NCI-H1436 (cell line): ENCODE measurements at regions not wholly inside any gene's neighbourhood (a gene's known extent, or its start where the extent isn't known, plus 50 kb on each side); places are given as distances from the start of the nearest gene placed in this dataset.

Source experiments
- DNase-seq: peaks from one replicate; lab custom pipeline; 2025; lab: John Stamatoyannopoulos, UW

DNA sequence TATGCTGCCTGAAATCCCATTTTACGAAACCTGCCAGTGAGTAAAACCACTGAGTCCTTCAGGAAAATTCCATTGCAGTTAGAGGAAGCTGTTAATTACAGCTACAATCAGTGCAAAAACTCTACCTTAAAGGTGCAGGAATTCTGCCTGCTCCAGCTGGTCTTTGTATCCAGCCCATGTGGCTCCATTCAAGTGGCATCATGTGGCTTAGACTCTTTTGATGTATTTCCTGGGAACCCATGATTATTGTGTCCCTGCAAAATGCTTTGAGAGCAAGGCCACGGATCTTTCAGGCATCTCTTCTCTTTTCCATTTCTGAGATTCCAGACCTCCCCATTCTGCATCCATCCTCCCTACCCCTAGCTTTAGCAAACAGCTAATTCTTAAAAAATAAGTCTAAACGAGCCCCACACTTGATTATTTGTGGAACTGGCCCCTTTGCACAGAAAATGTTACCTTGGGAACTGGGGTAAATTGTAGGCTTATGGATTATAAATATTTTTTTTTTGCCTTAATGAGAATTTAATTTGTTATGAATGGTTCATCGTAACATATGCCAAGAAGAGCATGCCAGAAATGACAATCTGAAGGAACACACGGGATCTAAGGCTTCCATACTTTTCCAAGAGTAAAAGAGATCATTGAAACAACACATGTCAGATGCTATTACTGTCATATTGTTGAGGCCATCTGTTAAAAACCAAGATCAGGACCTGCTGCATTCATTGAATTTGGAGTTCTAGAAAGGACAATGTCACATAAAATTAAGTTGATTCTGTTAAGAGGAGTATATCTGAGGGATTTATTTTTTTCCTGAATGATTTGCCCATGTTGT, 144.6 kb downstream of the TPH2 start:
- no peak for DNase-seq

DNA sequence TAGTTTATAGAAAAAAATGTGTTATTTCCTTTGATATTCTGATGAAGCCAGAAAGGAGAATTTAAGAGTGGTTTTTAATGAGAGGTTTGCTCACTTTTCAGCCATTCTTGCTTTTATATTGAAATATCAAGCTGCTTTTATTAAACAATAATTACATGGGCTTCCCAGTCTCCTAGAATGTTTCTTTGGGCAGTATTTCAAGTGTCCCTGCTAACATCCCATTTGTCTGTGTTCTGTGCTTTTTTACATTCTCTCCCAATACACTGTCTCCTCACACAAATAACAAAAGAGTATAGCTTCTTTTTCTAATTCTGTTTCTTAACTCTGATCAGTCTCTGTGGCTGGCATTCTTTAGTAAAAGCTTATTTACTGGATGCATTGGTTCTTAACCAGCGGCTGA, 145.4 kb downstream of the TPH2 start:
- DNase-seq, result no peak

DNA sequence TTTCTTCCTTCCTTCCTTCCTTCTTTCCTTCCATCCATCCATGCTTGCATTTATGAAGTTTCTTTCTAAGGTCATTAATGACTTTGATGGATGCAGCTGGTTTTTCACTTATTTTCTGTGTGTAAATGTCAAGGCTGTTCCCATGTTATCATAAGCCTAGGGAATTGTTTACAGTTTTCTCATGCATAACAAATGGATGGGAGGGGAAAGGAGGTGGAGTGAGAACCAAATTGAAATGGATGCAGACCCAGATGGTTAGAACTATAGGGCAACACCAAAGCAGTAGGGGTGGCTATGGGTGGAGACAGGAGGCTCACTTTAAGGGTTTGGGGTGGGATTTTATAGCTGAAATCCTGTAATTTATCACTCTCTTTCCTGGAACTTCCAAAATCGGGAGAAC, 146.2 kb downstream of the TPH2 start:
- no peak for DNase-seq

DNA sequence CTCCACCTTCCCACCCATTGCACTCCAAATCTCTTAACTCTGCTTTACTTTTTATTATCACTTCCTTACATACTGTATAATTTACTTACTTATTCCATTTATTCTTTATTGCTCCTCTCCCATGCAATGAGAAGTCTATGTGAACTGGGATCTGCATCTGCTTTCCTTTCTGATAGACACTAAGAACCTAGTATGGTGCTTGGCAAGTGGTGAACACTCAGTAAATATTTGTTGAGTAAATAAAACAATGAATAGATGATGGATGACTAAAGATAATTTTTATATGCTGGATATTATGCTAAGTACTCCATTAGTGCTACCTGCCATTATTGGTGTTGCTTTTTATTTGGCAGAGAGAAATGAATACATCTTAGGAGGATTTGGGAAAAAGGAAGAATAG, 151.0 kb downstream of the TPH2 start:
- peak; percentile 64 for DNase-seq

DNA sequence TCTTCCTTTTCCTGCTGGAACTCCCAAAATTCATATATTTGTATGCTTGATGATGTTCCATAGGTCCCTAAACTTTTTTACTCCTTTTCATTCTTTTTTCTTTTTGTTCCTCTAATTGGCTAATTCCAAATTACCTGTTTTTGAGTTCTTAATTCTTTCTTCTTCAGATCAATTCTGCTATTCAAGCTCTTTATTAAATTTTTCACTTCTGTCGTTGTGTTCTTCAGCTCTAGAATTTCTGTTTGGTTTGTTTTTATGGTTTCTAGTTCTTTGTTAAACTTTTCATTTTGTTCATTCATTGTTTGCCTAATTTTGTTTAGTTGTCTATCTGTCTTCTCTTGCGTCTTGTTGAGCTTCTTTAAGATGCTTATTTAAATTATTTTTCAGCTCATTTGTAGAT, 154.8 kb downstream of the TPH2 start:
- no peak for DNase-seq

DNA sequence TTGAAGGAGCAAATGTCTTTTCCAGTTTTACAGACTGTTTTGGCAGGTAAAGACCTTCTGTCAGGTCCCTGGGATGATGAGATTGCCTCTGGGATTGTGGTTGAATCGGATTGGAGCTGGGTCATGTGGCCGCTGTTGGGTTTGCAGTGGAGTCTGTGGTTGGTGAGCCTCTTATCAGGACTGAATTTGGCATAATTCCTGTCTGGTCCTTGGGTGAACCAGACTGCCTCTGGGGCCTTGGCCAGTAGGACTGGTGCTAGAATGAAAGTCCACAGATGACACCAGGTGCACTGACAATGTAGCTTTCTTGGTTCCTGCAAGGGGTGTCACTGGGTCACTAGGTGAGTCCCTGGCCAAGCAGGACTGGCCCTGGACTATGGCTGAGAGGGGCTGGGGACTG, 155.3 kb downstream of the TPH2 start:
- DNase-seq, result no peak

DNA sequence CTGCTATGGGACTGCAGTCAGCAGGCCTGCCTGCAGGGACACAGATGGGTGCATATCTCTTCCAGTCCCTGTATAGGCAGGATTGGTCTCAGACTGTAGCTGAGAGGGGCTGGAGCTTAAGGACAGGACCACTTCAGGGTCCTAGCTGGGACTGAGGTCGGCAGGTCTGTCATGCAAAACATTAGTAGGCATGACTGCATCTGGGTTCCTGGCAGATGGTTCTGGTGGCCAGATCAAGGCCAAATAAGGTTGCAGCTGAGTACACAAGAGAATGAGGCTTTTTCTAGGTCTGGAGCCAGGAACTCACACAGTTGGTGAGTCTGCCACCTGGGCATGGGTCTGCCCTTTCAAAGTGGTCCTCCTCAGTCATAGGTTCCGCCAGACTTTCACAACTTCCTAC, 155.8 kb downstream of the TPH2 start:
- no peak for DNase-seq

DNA sequence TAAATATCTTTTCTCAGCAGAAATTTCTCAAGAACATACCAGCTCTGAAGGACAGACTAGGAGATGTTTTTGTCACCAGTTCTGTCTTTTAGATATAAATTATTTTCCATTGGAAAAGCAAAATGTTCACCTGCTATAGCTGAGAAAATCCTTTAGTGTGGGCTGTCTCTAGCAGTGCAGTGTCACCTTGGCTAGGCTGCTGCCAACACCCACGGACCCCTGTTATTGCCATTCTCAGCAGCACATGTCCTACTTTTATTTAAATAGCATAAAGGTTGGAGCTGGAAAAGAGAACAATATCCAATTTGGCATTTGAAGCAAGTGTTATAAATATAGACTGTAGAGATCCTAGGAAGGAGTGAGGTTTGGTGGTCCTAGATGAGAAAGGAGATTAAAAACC, 156.4 kb downstream of the TPH2 start:
- no peak for DNase-seq

DNA sequence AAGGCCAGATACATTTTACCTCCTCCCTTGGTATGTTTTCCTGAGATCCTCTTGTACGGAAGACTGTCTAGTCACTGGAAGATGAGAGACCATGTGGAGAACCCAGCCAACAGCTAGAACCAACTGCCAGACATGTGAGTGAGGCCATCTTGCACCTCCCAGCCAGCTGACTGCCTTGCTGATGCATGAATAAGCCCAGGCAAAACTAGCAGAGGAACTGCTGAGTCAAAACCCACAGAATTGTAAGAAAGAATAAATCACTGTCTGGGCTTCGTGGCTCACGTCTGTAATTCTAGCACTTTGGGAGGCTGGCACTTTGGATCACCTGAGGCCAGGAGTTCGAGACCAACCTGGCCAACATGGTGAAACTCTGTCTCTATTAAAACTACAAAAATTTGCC, 160.0 kb downstream of the TPH2 start:
- no peak for DNase-seq

DNA sequence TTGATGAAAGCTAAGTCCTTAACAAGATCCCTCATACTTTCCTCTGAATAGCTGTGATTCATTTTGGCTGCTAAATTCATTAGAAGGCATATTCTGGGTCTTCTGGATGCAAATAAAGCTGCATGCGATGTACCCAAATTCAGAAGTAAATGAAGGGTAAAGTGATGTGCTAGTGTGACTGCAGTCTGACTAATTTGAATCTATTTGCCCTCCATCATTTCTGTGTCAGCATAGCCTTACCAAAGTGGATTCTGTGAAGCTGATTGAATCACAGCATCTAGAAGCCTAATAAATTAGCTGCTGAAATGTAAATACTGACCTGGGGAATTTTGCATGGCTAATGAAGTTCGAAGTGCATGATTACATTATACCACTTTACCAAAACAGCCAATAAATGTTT, 162.2 kb downstream of the TPH2 start:
- DNase-seq, result no peak

DNA sequence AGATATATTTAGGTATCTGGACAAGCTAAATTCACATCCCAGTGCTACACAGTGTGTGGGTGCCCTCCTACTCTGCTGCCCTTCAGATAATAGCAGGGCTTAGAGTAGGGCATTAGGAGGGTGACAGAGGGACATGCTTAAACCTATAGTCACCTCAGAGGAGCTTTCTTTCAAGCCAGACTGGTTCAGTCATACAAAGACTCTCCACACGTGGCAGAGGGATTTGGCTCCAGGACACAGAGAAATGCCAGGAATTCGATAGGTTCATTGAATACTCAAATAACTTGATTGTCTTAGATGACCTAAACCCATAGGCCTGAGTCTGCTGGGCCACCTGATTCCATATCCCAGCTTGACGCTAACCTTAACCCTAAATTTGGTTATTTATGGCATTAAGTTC, 163.5 kb downstream of the TPH2 start:
- no peak for DNase-seq

DNA sequence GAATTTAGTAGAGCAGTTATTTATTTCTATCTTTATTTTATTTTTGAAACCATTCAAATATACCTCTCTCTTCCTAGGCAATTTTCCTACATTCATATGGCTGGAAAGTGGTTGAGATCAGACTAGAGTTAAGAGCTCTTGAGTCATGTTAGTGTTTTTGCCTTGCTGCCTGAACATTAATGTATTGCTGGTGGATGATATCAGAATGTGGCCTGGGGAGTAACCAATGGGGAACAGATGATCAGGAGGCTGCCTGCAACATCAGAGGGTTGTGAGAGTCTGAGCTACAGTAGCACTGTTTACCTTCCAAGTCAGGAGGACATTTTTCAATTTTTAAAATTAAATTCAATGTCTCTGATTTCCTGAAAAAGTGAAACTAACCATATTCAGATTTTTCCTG, 166.3 kb upstream of the TRHDE start:
- no peak for DNase-seq

DNA sequence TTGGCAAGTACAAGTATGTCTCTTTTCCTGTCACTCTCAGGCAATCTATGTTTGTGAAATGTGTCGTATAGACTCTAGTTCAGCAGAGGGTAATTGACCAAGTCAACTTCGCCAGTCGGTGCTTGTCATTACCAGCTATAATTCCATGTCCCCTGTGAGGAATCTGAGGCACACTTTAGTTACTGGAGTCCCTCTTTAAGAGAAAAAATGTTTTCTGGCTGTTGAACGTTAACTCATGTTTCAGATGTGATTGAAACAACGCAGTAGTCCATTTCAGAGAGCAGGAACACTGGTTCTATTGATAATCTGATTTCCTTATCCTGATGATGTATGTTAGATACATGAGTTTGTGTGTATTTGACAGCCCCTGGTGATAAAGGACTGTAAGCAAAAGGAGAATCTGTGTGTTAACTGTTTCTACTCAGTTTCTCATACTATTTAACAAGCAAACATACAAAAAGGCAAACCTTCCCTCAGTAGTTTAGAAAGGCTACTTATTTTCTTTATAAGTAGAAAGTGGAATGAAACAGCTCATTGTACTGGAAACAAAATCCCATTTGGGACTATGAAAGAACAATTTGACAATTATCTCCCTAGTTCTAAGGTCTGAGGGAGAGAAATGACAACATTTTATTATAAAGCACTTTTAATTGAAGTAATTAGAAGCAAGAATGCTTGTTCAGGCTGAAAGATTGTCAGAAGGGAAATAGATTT, 161.1 kb upstream of the TRHDE start:
- DNase-seq, result no peak

DNA sequence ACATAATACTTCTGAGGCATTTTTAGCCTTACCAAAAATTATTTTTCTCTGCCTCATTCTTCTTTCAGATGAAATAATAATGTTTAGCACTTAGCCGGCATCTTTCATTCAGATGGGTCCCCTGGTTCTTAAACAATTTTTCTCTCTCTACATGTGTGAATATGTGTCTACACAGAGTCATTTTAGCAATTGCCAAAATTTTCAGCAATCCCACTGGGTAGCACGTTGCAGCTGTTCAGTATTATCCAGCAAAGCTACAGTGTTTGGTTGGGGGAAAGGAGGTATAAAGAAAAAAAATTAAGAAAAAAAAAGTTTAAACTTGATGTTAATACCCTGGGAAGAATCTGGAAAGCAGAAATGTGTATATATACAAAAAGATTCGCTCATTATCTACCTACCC, 160.5 kb upstream of the TRHDE start:
- DNase-seq, result no peak

DNA sequence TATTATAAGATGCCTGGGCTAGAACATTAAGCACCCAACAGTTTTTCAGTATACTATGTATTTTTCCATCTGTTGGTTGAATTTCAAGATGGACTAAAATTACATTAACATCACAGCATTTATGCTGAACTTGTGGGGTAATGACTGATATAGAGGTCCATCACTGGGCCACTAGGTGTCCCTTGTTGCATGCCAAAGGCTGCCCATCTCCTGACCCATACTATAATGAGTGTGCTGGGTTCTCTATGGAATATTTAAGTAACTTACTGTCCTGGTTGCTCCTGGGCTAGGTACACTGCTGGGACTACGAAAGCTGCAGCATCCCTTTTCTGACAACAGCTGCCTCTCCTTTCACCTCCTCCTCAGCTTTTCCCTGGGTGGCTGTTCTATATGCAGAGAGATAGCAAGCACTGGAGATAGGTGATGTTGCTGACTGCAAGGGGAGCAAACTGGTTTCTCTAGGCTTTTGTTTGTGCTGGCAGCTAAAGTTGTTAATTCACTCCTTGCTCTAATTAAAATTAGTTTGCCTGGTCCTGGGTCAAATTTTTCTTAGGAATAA, 138.6 kb upstream of the TRHDE start:
- DNase-seq, result no peak

DNA sequence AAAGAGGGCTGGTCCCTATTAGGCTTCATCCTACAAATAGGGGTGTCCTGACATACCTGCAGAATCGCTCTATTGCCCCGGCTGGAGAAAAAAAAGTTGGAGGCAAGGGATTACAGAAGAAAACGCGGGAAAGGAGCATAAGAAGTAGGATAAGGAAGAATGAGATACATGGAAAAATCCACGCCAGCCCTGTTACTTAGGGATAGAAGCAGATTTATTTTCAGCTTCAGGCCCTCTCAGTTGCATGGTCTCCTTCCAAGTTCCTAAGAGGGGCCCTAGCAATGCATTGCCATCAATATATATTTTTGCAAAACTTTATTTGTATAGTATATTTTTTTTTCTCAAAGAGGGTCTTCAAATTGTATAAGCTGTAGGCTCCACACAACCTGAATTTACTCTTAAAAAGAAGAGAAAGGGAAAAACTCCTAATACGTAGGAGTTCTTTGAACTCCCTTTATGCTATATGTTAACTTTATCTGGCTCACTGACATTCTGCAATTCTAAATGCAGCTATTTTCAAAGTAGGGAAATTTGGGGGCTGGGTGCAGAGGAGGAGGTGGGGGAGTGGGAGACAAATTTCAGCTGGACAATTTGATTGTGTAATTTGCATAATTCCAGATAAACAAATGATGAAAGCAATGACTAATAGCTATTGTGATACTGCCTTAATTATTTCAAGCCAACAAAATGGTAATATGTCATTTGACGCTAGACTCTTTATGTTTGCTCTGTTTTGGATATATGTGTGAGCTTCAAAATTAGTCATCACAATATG, 137.7 kb upstream of the TRHDE start:
- no peak for DNase-seq

DNA sequence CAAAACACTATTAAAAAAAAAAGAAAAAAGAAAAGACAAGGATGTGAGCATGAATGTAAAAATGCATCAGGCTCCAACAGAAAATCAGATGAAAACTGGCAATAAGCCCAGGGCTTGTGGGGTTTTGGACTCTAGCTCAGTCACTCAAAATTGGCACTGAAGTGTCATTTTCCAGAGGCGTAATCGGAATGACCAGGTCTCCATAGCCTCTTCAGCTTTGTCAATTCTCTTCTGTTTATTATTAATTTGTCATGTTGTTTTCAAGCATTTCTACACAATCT, 137.2 kb upstream of the TRHDE start:
- no peak for DNase-seq

DNA sequence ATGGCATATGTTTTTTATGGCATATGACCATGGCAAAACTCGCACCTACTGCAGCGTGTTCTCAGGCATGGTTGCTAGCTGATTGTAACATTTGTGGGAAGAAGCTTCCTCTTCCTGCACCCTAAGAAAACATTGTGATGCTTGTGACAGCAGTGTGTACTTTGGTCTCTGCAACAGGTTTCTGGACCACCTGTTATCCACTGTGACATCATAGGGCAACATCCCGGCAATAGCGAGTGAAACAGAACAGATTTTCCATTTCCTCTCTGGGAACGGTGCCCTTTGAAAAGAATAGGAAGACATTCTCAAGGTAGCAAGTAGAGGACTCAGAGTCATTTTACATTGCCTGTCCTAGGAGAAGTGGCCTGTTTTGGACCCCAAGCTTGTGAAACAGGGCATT, 135.4 kb upstream of the TRHDE start:
- no peak for DNase-seq

DNA sequence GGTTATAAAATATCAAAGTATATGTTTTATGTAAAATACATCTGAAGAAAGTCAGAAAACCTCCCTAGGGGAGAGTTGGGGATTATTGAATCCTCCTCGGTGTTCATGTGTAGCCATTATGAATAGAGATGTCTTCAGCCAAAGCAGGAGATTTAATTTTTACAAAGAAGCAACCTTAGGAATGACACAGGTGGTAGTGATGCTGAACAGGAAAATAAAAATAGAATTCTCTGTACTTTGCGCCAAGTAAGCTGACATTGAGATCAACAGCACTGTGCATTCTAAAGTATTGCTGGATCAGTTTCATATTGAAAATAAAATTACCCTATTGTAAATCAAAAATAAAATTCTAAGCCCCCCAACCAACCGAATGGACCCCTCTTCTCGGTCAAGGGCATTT, 132.8 kb upstream of the TRHDE start:
- DNase-seq, result no peak

DNA sequence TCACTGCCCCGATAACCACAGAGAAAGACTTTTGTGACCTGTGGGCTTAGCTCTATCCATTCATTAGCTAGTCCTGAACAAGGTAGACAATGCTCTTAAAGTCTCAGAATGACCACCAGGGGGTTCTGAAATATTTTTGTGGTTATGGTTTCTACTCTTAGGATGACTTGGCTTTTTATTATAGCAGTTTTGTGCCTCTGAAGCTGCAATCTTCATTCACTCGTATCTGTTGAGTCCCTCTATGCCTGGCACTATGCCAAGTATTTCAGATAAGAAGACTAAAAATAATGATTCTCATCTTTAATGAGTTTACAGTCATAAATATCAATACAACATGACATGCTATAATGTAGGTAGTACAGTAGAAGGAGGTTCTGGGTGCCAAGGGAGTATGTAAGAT, 130.8 kb upstream of the TRHDE start:
- peak; percentile 80 for DNase-seq

DNA sequence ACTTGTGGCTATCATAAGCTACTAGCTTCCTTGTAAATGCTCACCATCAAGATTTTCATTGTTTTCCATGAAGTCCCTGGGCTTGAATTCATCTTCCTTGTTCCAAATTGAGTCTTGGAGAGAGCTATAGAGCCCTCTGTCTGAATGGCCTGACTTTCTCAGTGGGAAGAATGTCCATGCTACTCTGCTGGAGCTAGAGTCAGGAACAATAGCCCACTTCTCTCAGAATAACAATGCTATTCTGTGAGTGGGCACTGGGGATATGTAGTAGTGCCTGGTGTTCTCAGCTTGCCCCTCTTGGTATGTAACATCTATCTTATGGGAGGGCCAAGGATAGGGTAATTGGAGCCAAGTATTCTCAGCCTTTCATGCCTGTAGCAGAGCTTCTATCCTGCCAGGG, 127.6 kb upstream of the TRHDE start:
- DNase-seq, result no peak

DNA sequence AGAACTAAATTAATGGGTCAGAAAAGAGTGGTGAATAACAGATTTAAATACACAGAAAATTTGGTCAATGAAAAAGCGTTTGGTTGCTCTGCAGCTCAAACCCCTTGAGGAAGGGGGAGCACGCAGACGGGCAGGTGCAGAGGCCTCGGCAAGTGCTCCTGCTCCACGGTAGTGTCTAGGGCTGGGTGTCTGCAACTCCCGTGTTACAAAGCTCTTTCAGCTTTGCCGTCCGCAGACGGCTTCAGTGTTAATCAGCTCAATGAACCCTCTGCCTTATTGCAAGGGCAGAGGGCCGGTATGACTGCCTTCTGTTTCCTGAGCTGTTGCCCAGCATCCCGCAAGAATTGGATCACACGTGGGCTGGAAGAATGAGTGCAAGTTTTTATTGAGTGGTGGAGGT, 125.7 kb upstream of the TRHDE start:
- no peak for DNase-seq

DNA sequence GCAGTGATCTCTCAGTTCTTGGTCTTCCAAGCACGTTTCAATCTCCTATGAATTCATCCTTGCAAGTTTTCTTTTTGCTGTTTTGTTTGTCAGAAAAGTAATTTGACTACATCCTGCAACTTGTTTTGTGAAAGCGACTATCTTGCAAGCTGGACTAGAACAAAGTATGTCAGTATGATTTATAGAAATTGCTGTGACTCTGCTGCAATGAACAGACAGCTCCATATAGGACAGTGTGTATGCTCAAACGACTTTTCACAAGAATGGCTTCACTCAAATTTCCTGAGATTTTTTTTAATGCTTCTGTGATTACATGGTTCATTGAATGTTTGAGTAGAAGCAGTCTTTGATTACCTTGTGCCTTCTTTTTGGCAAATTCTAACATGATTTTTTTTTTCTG, 123.5 kb upstream of the TRHDE start:
- no peak for DNase-seq
